Liver (tissue), 3 donors: ENCODE measurements at regions not wholly inside any gene's neighbourhood (a gene's known extent, or its start where the extent isn't known, plus 50 kb on each side); places are given as distances from the start of the nearest gene placed in this dataset.
"Not testable (repeated sequence)": the region's sequence is repeated elsewhere in the genome, so short reads cannot be mapped to it uniquely, and the experiment has no call there.

Experiments used
- CTCF ChIP-seq: fragments of 150-350 bp; IDR thresholded peaks from 2 replicates; pipeline ENCODE4 v1.5.1; 2017; ENCODE audit warnings: improper control_type of control experiment, low read depth, low read length; ENCODE audit not compliant: missing input control
- EGR1 ChIP-seq, 2 donors: IDR thresholded peaks; 2 replicates each; pipeline ENCODE4 v1.6.1; 2016 to 2018; ENCODE audit warnings: antibody characterized with exemption in 2 of 2, low read depth in 2 of 2
- FOXA1 ChIP-seq: IDR thresholded peaks from 2 replicates; pipeline ENCODE4 v1.6.1; 2016; ENCODE audit warnings: antibody characterized with exemption
- GABPA ChIP-seq, 2 donors: IDR thresholded peaks in 1 of 2; conservative IDR thresholded peaks in 1 of 2; 2 replicates each; pipeline ENCODE4 v1.6.1; 2016; ENCODE audit warnings: antibody characterized with exemption in 2 of 2, mild to moderate bottlenecking in 1 of 2, moderate library complexity in 1 of 2
- HNF4G ChIP-seq: IDR thresholded peaks from 2 replicates; pipeline ENCODE4 v1.6.1; 2016; ENCODE audit warnings: antibody characterized with exemption
- RAD21 ChIP-seq, 2 donors: IDR thresholded peaks; 2 replicates each; pipeline ENCODE4 v1.6.1; 2016; ENCODE audit warnings: antibody characterized with exemption in 2 of 2, mild to moderate bottlenecking in 2 of 2
- REST ChIP-seq: IDR thresholded peaks from 2 replicates; pipeline ENCODE4 v1.6.1; 2016; ENCODE audit warnings: antibody characterized with exemption, mild to moderate bottlenecking
- RXRA ChIP-seq, 2 donors: IDR thresholded peaks; 2 replicates each; pipeline ENCODE4 v1.6.1; 2017 to 2018; ENCODE audit warnings: antibody characterized with exemption in 2 of 2, mild to moderate bottlenecking in 1 of 2
- SP1 ChIP-seq: IDR thresholded peaks from 2 replicates; pipeline ENCODE4 v1.6.1; 2018; ENCODE audit warnings: antibody characterized with exemption, mild to moderate bottlenecking
- TAF1 ChIP-seq: conservative IDR thresholded peaks from 2 replicates; pipeline ENCODE4 v1.6.1; 2016; ENCODE audit warnings: antibody characterized with exemption, mild to moderate bottlenecking
- YY1 ChIP-seq: IDR thresholded peaks from 2 replicates; pipeline ENCODE4 v1.6.1; 2016; ENCODE audit warnings: antibody characterized with exemption, mild to moderate bottlenecking
- TF ChIP-seq, protein P1 (sequence below): IDR thresholded peaks from 2 replicates; pipeline ENCODE4 v1.6.1; 2016; ENCODE audit warnings: antibody characterized with exemption
- donor health status: healthy.
- donor health status: healthy.

GRCh38 chr2:89245478-89245877 is 554.0 kb downstream of the RPIA start:
- TF ChIP-seq CTCF; RAD21 (IDR thresholded peaks at IDR 0.05); EGR1 (IDR thresholded peaks at IDR 0.05; ENCODE audit: low read depth in 2 of 2); REST; FOXA1; GABPA (IDR thresholded peaks at IDR 0.05 in 1 of 2, conservative IDR thresholded peaks at IDR 0.05 in 1 of 2); YY1; SP1; RXRA (IDR thresholded peaks at IDR 0.05); TAF1; HNF4G: not testable (repeated sequence)
- TF ChIP-seq, protein P1, sequence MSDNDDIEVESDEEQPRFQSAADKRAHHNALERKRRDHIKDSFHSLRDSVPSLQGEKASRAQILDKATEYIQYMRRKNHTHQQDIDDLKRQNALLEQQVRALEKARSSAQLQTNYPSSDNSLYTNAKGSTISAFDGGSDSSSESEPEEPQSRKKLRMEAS: not testable (repeated sequence)
